ENCODE measurements at regions not wholly inside any gene's neighbourhood (a gene's known extent, or its start where the extent isn't known, plus 50 kb on each side); places are given as distances from the start of the nearest gene placed in this dataset.

DNA sequence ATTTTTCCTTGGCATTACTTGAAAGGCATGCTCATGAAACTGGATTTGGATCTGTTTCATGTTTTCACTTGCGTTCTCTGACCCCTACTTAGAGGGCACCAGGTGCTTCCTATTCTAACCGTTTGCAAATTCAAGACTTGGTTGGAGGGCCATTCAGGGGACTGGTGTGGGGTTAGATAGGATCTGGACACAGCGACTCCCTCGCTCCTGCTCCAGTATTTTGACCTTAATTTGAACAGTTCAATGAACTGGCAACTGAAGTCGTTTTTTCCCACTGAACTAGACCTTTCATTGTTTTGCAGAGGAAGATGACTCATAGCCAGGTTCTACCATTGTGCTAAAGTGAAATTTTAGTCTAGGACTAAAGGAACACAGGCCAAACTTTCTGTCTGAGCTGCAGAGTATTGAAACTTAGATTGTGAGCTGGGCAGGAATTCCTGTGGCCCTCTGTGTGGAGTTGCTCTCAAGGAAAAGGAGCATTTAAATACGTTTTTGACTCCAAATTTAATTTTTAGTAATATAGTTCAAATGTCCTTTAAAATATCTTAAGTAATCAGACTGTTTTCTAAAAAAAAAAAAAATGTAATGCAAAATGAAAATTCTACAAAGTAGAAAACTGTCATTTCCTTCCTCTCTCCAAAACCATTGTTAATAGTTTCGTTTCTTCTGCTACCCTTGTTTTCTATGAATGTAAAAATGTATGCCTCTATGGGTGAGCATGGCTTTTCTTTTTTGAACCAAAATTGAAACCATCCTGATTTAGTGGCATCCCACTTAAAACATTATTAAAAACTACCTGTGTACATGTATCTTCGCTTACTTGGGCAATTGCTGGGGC lies 64.8 kb downstream of the UTRN start:
- Histone ChIP-seq H3K27me3 (replicated peaks; ENCODE audit: insufficient read depth, low read depth, low read length, poor library complexity) (no peaks in the 10 kb centered on the region), H3K36me3 (ENCODE audit: insufficient read depth, low read length, poor library complexity, severe bottlenecking) (no peaks in the 10 kb centered on the region), H3K27ac (ENCODE audit: low read depth, low read length, poor library complexity, severe bottlenecking) (no peak overlapping the region), H3K9me3 (ENCODE audit: low read depth, low read length, poor library complexity, severe bottlenecking) (no peaks in the 10 kb centered on the region), H3K4me1 (ENCODE audit: insufficient read depth, low read length, poor library complexity, severe bottlenecking) (peaks cover 41% of the 10 kb centered on the region), H3K4me3 (ENCODE audit: low read depth, low read length, poor library complexity, severe bottlenecking) (no peak overlapping the region)
- TF ChIP-seq, protein P1, sequence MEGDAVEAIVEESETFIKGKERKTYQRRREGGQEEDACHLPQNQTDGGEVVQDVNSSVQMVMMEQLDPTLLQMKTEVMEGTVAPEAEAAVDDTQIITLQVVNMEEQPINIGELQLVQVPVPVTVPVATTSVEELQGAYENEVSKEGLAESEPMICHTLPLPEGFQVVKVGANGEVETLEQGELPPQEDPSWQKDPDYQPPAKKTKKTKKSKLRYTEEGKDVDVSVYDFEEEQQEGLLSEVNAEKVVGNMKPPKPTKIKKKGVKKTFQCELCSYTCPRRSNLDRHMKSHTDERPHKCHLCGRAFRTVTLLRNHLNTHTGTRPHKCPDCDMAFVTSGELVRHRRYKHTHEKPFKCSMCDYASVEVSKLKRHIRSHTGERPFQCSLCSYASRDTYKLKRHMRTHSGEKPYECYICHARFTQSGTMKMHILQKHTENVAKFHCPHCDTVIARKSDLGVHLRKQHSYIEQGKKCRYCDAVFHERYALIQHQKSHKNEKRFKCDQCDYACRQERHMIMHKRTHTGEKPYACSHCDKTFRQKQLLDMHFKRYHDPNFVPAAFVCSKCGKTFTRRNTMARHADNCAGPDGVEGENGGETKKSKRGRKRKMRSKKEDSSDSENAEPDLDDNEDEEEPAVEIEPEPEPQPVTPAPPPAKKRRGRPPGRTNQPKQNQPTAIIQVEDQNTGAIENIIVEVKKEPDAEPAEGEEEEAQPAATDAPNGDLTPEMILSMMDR (conservative IDR thresholded peaks at IDR 0.05; ENCODE audit: low read depth, low read length) = no peak
- TF ChIP-seq EZH2 (IDR thresholded peaks at IDR 0.05; ENCODE audit: borderline replicate concordance, low read depth, low read length, poor library complexity, severe bottlenecking) = no peak
- no TSS peak for BruUV-seq (replicated peaks)
- intact Hi-C loops (cut with micrococcal nuclease; ENCODE audit: unreplicated experiment) = loop anchor here (10.0 kb wide), 1 partner anchor 245 kb away; no protein-coding TSS in a partner anchor
- ChIA-PET CTCF (no interaction called here), POLR2A (ENCODE audit: low non-redundant PET) (no interaction called here)
- DNase-seq (ENCODE audit: low spot score) = no peak

DNA sequence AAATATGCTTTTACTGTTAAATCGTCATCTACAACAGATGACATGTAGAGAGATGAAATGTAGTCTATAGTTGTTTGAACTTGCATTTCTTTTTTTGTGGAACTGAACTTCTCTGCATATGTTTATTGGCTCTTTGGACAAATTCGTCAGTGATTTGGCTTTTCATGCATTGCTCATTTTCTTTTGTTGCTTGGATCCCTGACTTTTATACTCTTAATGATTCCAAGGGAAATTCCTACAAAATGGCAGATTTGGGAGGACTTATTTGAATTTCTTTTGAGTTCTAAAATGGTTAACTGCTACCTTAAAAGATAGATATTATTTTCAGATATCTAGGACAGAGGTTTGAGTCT lies 65.4 kb downstream of the UTRN start:
- TF ChIP-seq EZH2 (IDR thresholded peaks at IDR 0.05; ENCODE audit: borderline replicate concordance, low read depth, low read length, poor library complexity, severe bottlenecking) = no peak
- TF ChIP-seq, protein P1 (conservative IDR thresholded peaks at IDR 0.05; ENCODE audit: low read depth, low read length) = no peak
- H3K27ac ChIP-seq (ENCODE audit: low read depth, low read length, poor library complexity, severe bottlenecking) = no peak overlapping the region
- H3K4me1 ChIP-seq (ENCODE audit: insufficient read depth, low read length, poor library complexity, severe bottlenecking) = peaks cover 40% of the 10 kb centered on the region
- H3K9me3 ChIP-seq (ENCODE audit: low read depth, low read length, poor library complexity, severe bottlenecking) = no peaks in the 10 kb centered on the region
- CTCF ChIA-PET = no interaction called here
- POLR2A ChIA-PET (ENCODE audit: low non-redundant PET) = no interaction called here
- no peak for DNase-seq (ENCODE audit: low spot score)
- no peaks in the 10 kb centered on the region for H3K36me3 ChIP-seq (ENCODE audit: insufficient read depth, low read length, poor library complexity, severe bottlenecking)
- H3K27me3 ChIP-seq (replicated peaks; ENCODE audit: insufficient read depth, low read depth, low read length, poor library complexity) = no peaks in the 10 kb centered on the region
- no peak overlapping the region for H3K4me3 ChIP-seq (ENCODE audit: low read depth, low read length, poor library complexity, severe bottlenecking)
- BruUV-seq (replicated peaks) = no TSS peak
- intact Hi-C loops (cut with micrococcal nuclease; ENCODE audit: unreplicated experiment) = no loop called here

DNA sequence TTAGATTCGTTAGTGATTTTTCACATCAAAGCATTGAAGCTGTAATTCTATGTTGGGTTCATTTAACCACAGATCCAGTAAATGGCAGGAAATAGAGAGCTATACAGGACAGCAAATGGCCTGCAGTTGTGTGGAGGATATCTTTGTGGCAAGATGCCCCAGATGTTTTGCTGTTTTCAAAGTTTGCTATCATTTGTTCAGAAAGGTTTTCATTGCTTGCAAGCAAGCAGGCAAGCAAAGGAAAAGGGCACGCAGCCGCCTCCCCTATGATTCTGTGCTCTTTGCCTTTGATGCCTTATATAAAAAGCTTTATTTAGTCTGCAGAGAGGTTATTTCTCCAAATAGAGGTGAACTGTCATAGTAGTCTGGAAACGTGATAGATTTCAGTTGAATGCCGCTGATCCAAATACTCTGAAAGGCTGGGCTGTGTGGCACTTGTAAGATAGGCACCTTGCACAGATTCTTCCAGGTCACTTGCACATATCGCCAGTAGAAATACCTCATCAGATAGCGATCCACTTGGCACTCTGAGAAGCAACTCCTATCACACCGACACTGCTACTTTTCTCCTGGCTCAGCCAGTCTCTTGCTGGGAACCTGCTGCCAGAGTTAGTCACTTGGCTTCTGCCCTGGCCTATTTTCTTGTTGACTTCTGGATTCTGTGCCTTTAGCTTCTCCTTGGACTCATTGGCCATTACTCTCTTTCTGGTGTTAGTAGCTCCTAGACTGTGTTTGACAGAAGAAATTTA lies 66.4 kb downstream of the UTRN start:
- intact Hi-C loops (cut with micrococcal nuclease; ENCODE audit: unreplicated experiment) = no loop called here
- no TSS peak for BruUV-seq (replicated peaks)
- H3K4me3 ChIP-seq (ENCODE audit: low read depth, low read length, poor library complexity, severe bottlenecking) = no peak overlapping the region
- DNase-seq (ENCODE audit: low spot score) = no peak
- peaks cover 37% of the 10 kb centered on the region for H3K4me1 ChIP-seq (ENCODE audit: insufficient read depth, low read length, poor library complexity, severe bottlenecking)
- POLR2A ChIA-PET (ENCODE audit: low non-redundant PET) = no interaction called here
- no peak overlapping the region for H3K27ac ChIP-seq (ENCODE audit: low read depth, low read length, poor library complexity, severe bottlenecking)
- H3K9me3 ChIP-seq (ENCODE audit: low read depth, low read length, poor library complexity, severe bottlenecking) = no peaks in the 10 kb centered on the region
- H3K36me3 ChIP-seq (ENCODE audit: insufficient read depth, low read length, poor library complexity, severe bottlenecking) = no peaks in the 10 kb centered on the region
- CTCF ChIA-PET = no interaction called here
- TF ChIP-seq, protein P1 (conservative IDR thresholded peaks at IDR 0.05; ENCODE audit: low read depth, low read length) = no peak
- no peak for TF ChIP-seq EZH2 (IDR thresholded peaks at IDR 0.05; ENCODE audit: borderline replicate concordance, low read depth, low read length, poor library complexity, severe bottlenecking)
- H3K27me3 ChIP-seq (replicated peaks; ENCODE audit: insufficient read depth, low read depth, low read length, poor library complexity) = no peaks in the 10 kb centered on the region
